Upper lobe of right lung (tissue), 1 donor: ENCODE measurements at regions not wholly inside any gene's neighbourhood (a gene's known extent, or its start where the extent isn't known, plus 50 kb on each side); places are given as distances from the start of the nearest gene placed in this dataset.

Experiments used
- ATAC-seq: fragments of 200-7000 bp; cut with Tn5 transposase; one replicate; pipeline ENCODE4 v1.9.1; 2020; ENCODE audit warnings: mild to moderate bottlenecking, moderate library complexity
- DNase-seq: peaks from one replicate; pipeline ENCODE4 v3.0.0-alpha.2; 2020
- H3K27ac ChIP-seq: fragments of 200-600 bp; one replicate; pipeline ENCODE4 v1.8.0; 2022
- H3K27me3 ChIP-seq: fragments of 200-600 bp; one replicate; pipeline ENCODE4 v1.8.0; 2022; ENCODE audit warnings: mild to moderate bottlenecking
- H3K36me3 ChIP-seq: fragments of 200-600 bp; one replicate; pipeline ENCODE4 v1.8.0; 2022
- H3K4me1 ChIP-seq: fragments of 200-600 bp; one replicate; pipeline ENCODE4 v1.8.0; 2022
- H3K4me3 ChIP-seq: fragments of 200-600 bp; one replicate; pipeline ENCODE4 v1.8.0; 2022; ENCODE audit warnings: mild to moderate bottlenecking
- H3K9me3 ChIP-seq: fragments of 200-600 bp; one replicate; pipeline ENCODE4 v1.8.0; 2022
- intact Hi-C: fragments of 100-400 bp; cut with DNase I; formaldehyde crosslinking; loops from one replicate; pipeline ENCODE4 v1.11.0; 2022
- TF ChIP-seq, protein P1 (sequence below): fragments of 200-600 bp; IDR thresholded peaks from one replicate; pipeline ENCODE4 v1.8.0; 2022; ENCODE audit warnings: antibody characterized with exemption
- donor health status: DM: no; HTN: yes; CAD: no; lungs with severe emphysema.

DNA sequence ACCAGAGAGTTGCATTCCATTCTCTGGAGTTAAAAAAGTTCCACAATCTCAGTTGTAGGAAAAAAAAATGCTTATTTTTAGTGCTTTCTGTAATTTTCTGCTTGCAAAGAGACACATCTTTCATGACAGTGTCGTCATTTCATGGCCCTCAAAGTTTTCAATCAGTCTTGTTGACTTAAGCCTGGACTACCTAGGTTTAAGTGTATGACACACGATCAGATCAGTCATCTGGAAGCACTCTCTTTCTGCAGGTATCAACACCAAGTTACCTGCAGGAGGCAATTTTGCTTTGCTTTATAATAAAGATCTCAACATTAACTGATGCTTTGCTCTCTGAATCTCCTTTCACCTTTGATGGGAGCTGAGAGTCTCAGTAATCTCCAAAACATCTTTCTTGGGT is 251.6 kb downstream of the BCAT1 start:
- intact Hi-C loops, result no loop called here
- DNase-seq (no peak), ATAC-seq (no peak)
- H3K4me3 ChIP-seq, result no peak overlapping the region
- H3K27me3 ChIP-seq, result no peaks in the 10 kb centered on the region
- no peaks in the 10 kb centered on the region for H3K9me3 ChIP-seq
- peaks cover 19% of the 10 kb centered on the region for H3K4me1 ChIP-seq
- no peaks in the 10 kb centered on the region for H3K36me3 ChIP-seq
- H3K27ac ChIP-seq, result no peak overlapping the region
- TF ChIP-seq, protein P1, sequence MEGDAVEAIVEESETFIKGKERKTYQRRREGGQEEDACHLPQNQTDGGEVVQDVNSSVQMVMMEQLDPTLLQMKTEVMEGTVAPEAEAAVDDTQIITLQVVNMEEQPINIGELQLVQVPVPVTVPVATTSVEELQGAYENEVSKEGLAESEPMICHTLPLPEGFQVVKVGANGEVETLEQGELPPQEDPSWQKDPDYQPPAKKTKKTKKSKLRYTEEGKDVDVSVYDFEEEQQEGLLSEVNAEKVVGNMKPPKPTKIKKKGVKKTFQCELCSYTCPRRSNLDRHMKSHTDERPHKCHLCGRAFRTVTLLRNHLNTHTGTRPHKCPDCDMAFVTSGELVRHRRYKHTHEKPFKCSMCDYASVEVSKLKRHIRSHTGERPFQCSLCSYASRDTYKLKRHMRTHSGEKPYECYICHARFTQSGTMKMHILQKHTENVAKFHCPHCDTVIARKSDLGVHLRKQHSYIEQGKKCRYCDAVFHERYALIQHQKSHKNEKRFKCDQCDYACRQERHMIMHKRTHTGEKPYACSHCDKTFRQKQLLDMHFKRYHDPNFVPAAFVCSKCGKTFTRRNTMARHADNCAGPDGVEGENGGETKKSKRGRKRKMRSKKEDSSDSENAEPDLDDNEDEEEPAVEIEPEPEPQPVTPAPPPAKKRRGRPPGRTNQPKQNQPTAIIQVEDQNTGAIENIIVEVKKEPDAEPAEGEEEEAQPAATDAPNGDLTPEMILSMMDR, result no peak

DNA sequence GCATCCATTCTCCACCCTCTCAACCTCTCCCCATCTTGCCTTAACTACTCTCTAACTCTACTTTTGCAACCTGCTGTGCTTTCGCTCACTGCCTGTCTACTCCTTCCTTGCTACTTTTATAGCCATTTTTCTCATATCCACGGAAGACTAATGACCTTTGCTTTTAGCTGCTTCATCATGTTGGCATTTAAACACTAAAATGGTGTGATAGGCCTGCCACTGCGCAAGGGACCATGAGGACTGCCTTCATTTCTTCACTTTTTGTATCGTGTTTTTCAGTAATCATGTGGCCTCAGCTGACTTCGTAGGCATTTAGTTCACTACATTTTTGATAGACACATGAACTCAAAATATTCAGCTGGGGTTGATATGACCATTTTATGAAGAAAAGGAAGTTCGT is 252.1 kb downstream of the BCAT1 start:
- TF ChIP-seq, protein P1, result no peak
- Histone ChIP-seq H3K4me1 (peaks cover 19% of the 10 kb centered on the region), H3K36me3 (no peaks in the 10 kb centered on the region), H3K4me3 (no peak overlapping the region), H3K27ac (no peak overlapping the region), H3K27me3 (no peaks in the 10 kb centered on the region), H3K9me3 (no peaks in the 10 kb centered on the region)
- intact Hi-C loops, result no loop called here
- DNase-seq (no peak), ATAC-seq (no peak)

DNA sequence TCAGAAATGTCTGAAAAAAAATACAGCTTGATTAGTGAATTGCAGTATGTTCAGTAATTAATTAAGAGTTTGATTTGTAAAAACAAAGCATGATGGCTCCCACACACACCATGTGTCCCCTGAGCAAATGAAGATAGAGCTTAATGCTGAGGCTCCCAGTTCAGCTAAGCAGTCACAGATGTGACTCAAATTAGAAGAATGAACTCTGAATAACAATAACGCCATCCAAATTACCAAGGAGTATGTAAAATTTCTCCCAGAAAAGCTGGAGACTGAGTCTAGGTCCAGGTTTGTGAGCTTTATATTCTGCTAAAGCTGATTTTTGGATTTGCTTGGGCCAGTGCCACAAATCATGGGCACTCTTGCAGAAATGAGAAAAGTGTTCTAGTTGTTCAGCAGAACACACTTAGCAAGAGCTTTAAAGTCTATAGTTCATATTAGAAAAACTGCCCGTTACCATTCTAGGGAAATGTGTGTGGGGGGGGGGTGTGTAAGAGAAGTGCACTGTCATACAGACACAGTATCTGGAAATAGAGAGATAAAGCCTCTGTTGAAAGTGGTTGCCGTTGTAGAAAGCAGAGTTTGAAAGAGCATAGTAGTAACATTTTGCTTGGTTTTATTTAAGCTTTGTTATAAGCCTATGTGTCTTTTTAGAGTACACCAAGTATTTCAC is 253.1 kb downstream of the BCAT1 start:
- no peaks in the 10 kb centered on the region for H3K27me3 ChIP-seq
- peaks cover 19% of the 10 kb centered on the region for H3K4me1 ChIP-seq
- DNase-seq, result no peak
- H3K27ac ChIP-seq, result no peak overlapping the region
- intact Hi-C loops, result no loop called here
- TF ChIP-seq, protein P1, result no peak
- H3K36me3 ChIP-seq, result no peaks in the 10 kb centered on the region
- no peak overlapping the region for H3K4me3 ChIP-seq
- H3K9me3 ChIP-seq, result no peaks in the 10 kb centered on the region
- no peak for ATAC-seq

DNA sequence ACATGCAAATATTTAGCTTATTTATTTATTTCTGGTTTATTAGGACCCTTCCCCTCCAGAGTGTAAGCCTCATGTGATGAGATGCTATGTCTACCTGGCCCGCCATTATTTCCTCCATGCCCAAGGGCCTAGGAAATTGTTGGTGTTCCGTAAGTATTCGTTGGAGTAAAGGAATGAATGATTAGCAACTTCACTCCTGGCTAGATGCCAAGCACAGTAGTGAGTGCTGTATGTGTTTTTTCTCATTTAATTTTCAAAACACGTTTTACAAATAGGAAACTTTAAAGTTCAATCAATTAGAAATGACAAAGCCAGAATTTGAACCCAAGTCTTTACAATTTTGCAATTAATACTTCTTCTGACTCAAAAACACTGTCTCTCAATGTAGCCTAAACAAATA is 253.8 kb downstream of the BCAT1 start:
- DNase-seq (no peak), ATAC-seq (no peak)
- no peak overlapping the region for H3K4me3 ChIP-seq
- no peaks in the 10 kb centered on the region for H3K36me3 ChIP-seq
- H3K27me3 ChIP-seq, result no peaks in the 10 kb centered on the region
- intact Hi-C loops, result no loop called here
- no peaks in the 10 kb centered on the region for H3K9me3 ChIP-seq
- H3K27ac ChIP-seq, result no peak overlapping the region
- peaks cover 19% of the 10 kb centered on the region for H3K4me1 ChIP-seq
- TF ChIP-seq, protein P1, result no peak

DNA sequence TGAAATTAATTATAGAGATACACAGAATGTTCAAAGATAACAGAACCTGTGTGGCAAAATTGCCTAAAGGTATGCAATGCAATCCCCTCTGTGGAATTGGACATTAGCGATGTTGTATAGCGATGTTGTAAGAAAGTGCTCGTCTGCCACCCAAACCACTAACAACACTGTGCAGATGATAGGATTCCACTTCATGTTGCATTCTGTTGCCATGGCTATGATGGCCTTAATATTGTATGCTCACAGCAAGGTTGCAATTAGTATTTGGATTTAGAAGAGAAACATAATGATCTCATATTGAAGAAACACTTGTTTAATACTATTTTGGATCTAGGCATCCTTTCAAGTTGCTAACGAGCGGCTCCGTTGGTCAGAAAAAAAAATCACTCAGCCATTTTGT is 260.3 kb downstream of the BCAT1 start:
- H3K27ac ChIP-seq, result no peak overlapping the region
- TF ChIP-seq, protein P1, result no peak
- no peak overlapping the region for H3K4me3 ChIP-seq
- H3K36me3 ChIP-seq, result no peaks in the 10 kb centered on the region
- ATAC-seq (no peak), DNase-seq (no peak)
- intact Hi-C loops, result no loop called here
- no peaks in the 10 kb centered on the region for H3K9me3 ChIP-seq
- H3K4me1 ChIP-seq, result no peaks in the 10 kb centered on the region
- no peaks in the 10 kb centered on the region for H3K27me3 ChIP-seq

DNA sequence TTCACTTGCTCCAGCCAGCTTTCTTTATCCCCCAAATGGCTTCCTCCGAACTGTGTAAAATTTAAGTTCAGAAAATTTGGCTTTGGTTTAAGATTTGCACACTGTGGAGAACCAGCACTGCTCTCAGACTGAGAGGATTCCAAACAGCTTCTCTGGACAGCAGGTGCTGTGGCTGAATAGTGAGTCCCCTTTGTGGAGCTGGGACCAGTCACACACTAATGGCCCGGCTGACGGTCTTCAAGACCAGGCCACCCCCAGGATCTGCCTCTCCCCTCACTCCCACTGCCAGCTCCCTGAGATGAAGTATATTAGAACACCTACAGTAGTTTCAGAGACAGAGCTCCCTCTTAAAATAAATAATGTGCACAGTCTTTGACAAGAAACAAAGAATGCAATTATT is 267.3 kb downstream of the BCAT1 start:
- intact Hi-C loops, result no loop called here
- H3K4me3 ChIP-seq, result no peak overlapping the region
- no peaks in the 10 kb centered on the region for H3K36me3 ChIP-seq
- no peak for ATAC-seq
- H3K9me3 ChIP-seq, result no peaks in the 10 kb centered on the region
- TF ChIP-seq, protein P1, result no peak
- no peaks in the 10 kb centered on the region for H3K4me1 ChIP-seq
- H3K27ac ChIP-seq, result no peak overlapping the region
- H3K27me3 ChIP-seq, result no peaks in the 10 kb centered on the region
- DNase-seq, result no peak
